Glutamatergic neuron (in vitro differentiated cells): ENCODE measurements at regions not wholly inside any gene's neighbourhood (a gene's known extent, or its start where the extent isn't known, plus 50 kb on each side); places are given as distances from the start of the nearest gene placed in this dataset.

Experiments
- DNase-seq: peaks from one replicate; pipeline ENCODE4 v3.0.0; 2022
- H3K27ac Mint-ChIP-seq: one replicate; pipeline ENCODE4 v1.8.0; 2020; ENCODE audit warnings: mild to moderate bottlenecking, mixed read lengths, inconsistent platforms; ENCODE audit not compliant: unreplicated experiment
- H3K27me3 Mint-ChIP-seq: one replicate; pipeline ENCODE4 v1.8.0; 2020; ENCODE audit warnings: mild to moderate bottlenecking, moderate library complexity, mixed read lengths, inconsistent platforms; ENCODE audit not compliant: unreplicated experiment
- H3K36me3 Mint-ChIP-seq: one replicate; pipeline ENCODE4 v1.8.0; 2020; ENCODE audit warnings: mild to moderate bottlenecking, mixed read lengths, inconsistent platforms; ENCODE audit not compliant: unreplicated experiment
- H3K4me1 Mint-ChIP-seq: one replicate; pipeline ENCODE4 v1.8.0; 2020; ENCODE audit warnings: mild to moderate bottlenecking, low read depth, mixed read lengths, inconsistent platforms; ENCODE audit not compliant: unreplicated experiment
- H3K4me3 Mint-ChIP-seq: one replicate; pipeline ENCODE4 v1.8.0; 2020; ENCODE audit warnings: mild to moderate bottlenecking, mixed read lengths, inconsistent platforms; ENCODE audit not compliant: unreplicated experiment
- H3K9me3 Mint-ChIP-seq: one replicate; pipeline ENCODE4 v1.8.0; 2020; ENCODE audit warnings: mild to moderate bottlenecking, moderate library complexity, mixed read lengths, inconsistent platforms; ENCODE audit not compliant: unreplicated experiment
- TF ChIP-seq, protein P1 (sequence below): fragments of 200-600 bp; sonication (generic); IDR thresholded peaks from one replicate; pipeline ENCODE4 v1.5.0; 2021; ENCODE audit not compliant: partially characterized antibody, unreplicated experiment

DNA sequence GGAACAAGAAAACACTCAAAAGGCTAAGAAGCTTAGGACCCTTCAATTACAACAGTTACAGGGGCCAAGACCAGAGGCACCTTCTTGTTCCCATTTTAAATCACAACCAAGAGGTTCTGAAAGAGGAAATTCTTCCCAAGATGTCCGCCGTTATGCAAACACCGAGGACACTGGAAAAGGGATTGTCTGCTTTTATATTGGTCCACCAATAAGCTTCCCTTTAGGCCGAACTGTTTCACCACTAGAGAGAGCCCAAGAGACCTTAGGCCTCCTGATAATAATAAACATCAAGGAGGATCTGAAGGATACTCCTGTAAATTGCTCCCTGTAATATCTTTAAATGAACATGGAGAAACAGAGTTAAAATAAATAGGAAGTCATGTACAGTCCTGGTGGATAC, 92.6 kb upstream of the NLRP2B start:
- Mint-ChIP-seq H3K27ac (no peak overlapping the region), H3K36me3 (no peaks in the 10 kb centered on the region), H3K4me3 (no peak overlapping the region), H3K27me3 (no peaks in the 10 kb centered on the region), H3K4me1 (no peaks in the 10 kb centered on the region), H3K9me3 (no peaks in the 10 kb centered on the region)
- TF ChIP-seq, protein P1, sequence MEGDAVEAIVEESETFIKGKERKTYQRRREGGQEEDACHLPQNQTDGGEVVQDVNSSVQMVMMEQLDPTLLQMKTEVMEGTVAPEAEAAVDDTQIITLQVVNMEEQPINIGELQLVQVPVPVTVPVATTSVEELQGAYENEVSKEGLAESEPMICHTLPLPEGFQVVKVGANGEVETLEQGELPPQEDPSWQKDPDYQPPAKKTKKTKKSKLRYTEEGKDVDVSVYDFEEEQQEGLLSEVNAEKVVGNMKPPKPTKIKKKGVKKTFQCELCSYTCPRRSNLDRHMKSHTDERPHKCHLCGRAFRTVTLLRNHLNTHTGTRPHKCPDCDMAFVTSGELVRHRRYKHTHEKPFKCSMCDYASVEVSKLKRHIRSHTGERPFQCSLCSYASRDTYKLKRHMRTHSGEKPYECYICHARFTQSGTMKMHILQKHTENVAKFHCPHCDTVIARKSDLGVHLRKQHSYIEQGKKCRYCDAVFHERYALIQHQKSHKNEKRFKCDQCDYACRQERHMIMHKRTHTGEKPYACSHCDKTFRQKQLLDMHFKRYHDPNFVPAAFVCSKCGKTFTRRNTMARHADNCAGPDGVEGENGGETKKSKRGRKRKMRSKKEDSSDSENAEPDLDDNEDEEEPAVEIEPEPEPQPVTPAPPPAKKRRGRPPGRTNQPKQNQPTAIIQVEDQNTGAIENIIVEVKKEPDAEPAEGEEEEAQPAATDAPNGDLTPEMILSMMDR, result no peak
- DNase-seq, result no peak

DNA sequence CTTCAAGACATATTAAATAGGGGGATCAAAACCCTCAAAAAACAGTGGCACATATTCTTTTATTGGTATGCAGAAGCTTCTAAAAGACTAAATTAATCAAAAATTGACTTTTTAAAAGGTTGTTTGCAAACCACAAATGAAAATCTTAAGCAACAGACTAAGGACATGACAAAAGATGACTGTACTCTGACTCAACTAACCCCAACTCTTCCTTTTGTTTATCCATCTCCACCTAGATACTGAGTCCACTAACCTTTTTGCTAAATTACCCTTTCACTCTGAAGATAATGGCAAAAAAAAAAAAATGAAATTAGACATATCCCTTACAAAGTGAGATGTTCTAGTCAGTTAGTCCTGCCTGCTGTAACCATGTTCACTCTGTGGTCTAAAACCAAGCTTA, 91.6 kb upstream of the NLRP2B start:
- Mint-ChIP-seq H3K27ac (no peak overlapping the region), H3K36me3 (no peaks in the 10 kb centered on the region), H3K27me3 (no peaks in the 10 kb centered on the region), H3K4me1 (no peaks in the 10 kb centered on the region), H3K4me3 (no peak overlapping the region), H3K9me3 (no peaks in the 10 kb centered on the region)
- no peak for DNase-seq
- TF ChIP-seq, protein P1, result no peak

DNA sequence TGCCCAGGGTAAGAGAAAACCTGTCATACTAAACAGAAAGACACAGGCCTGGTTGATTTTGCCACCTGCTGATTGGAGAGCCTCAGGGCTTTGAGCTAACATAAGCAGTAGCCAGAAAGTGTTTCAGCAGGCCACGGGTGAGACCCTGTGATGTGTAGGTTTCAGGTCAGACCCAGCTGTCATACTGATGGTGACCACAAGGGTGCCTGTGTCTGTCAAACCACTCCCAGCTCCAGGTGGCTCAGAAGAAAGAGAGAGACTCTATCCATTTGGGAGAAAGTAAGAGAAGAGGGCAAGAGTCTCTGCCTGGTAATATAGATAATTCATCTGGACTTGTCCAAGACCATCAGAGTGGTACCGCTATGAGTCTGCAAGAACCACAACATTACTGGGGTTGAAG, 72.8 kb upstream of the NLRP2B start:
- H3K9me3 Mint-ChIP-seq, result peaks cover 1% of the 10 kb centered on the region
- TF ChIP-seq, protein P1, result no peak
- DNase-seq, result peak; percentile 16

DNA sequence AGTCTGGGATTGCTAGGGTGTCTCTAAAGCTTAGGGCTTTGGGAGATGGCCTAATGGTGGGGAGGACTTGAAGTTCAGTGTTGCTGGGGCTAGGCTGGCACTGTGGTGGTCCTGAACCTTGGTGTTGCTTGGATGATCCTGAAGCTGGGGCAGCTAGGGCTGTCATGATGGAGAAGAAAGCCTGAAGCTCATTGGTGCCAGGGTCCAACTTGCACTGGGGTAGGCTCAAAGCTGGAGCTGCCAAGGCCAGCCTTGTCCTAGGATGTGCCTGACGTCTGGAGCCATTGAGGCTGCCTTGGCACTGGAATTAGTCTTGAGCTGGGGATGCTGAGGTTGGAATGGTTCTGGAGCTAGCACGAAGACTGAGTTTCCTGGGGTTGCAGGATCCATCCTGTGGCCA, 61.0 kb upstream of the NLRP2B start:
- Mint-ChIP-seq H3K36me3 (no peaks in the 10 kb centered on the region), H3K27me3 (no peaks in the 10 kb centered on the region), H3K9me3 (no peaks in the 10 kb centered on the region), H3K4me1 (no peaks in the 10 kb centered on the region), H3K27ac (no peak overlapping the region), H3K4me3 (no peak overlapping the region)
- DNase-seq, result no peak
- TF ChIP-seq, protein P1, result no peak

More for the DNA sequence above, 72.8 kb upstream of the NLRP2B start:
- H3K4me3 Mint-ChIP-seq, result no peak overlapping the region
- H3K27ac Mint-ChIP-seq, result no peak overlapping the region
- no peaks in the 10 kb centered on the region for H3K27me3 Mint-ChIP-seq
- H3K4me1 Mint-ChIP-seq, result no peaks in the 10 kb centered on the region
- H3K36me3 Mint-ChIP-seq, result no peaks in the 10 kb centered on the region

DNA sequence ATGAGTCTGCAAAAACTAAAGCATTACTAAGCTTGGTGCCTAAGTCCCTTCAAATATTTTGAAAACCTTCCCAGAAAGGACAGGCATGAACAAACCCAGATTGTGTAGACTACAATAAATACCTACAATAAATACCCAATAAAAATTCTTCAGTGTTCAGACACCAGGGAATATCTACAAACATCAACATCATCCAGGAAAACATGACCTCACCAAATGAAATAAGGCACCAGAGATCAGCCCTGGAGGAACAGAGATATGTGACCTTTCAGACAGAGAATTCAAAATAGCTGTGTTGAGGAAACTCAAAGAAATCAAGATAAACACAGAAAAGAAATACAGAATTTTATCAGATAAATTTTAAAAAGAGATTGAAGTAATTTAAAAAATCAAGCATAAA, 57.8 kb upstream of the NLRP2B start:
- Mint-ChIP-seq H3K27ac (no peak overlapping the region), H3K36me3 (no peaks in the 10 kb centered on the region), H3K27me3 (no peaks in the 10 kb centered on the region), H3K4me3 (no peak overlapping the region), H3K9me3 (no peaks in the 10 kb centered on the region), H3K4me1 (no peaks in the 10 kb centered on the region)
- DNase-seq, result no peak
- TF ChIP-seq, protein P1, result no peak
